ENCODE measurements at regions not wholly inside any gene's neighbourhood (a gene's known extent, or its start where the extent isn't known, plus 50 kb on each side); places are given as distances from the start of the nearest gene placed in this dataset.

- DNase-seq = no peak
Measured at GRCh38 chr18:78304192-78305164, 675.1 kb upstream of the SALL3 start.

DNA sequence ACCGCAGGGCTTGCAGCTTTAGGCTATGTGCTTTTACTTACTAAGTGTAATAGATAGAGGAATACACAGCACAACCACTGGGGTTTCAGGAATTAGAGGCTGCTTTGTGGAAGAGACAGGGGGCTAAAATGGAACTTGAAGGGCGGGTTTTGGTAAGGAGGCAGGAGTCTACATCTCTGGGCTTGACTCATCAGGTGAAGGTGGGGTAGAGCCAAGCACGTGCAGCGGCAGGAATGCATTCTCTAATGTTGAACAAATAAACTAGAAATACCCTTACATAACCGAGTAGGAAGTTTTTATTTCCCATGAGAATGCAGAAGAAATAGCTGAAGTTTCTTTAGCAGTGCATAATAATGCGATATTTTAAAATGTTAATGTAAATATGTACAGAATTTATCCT is 673.8 kb upstream of the SALL3 start:
- no peak for DNase-seq

DNA sequence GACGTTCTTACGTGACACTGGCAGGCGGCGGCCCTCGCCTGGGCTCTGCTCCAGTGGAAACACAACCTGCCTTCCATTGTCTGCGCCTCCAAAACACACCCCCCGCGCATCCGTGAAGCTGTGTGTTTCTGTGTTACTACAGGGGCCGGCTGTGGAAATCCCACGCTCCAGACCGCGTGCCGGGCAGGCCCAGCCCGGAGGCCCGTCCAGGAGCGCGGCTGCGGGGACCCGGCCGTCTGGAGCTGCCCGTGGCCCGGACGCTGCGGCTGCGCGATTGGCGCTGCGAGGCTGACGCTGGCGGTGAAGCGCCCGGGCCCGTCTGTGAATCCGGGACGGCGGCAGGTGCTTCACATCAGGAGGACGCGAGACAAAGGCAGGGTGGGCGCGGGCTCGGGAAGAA is 670.3 kb upstream of the SALL3 start:
- no peak for DNase-seq

- no peak for DNase-seq
Measured at GRCh38 chr18:78309924-78310323, 669.7 kb upstream of the SALL3 start.

DNA sequence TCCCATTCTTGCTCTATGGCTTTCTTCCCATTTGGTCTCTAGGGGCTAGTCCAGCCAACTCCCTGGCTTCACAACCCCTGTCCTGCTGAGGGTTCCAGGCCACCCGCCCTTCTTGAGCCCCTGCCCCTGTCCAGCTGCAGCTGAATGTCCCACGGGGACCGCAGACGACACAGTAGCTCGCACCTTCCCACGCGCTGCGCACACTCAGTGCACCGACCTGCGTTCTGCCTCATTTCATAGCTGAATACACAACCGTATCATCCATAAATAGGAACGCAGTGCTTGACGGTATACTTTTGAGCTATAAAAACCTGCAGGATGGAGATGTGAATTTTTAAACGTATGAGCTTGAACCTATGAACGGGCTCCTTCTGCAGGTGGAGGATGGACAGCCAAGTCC is 660.4 kb upstream of the SALL3 start:
- no peak for DNase-seq

GRCh38 chr18:78319961-78320360 is 659.7 kb upstream of the SALL3 start:
- no peak for DNase-seq

GRCh38 chr18:78321402-78321801 is 658.2 kb upstream of the SALL3 start:
- no peak for DNase-seq

DNA sequence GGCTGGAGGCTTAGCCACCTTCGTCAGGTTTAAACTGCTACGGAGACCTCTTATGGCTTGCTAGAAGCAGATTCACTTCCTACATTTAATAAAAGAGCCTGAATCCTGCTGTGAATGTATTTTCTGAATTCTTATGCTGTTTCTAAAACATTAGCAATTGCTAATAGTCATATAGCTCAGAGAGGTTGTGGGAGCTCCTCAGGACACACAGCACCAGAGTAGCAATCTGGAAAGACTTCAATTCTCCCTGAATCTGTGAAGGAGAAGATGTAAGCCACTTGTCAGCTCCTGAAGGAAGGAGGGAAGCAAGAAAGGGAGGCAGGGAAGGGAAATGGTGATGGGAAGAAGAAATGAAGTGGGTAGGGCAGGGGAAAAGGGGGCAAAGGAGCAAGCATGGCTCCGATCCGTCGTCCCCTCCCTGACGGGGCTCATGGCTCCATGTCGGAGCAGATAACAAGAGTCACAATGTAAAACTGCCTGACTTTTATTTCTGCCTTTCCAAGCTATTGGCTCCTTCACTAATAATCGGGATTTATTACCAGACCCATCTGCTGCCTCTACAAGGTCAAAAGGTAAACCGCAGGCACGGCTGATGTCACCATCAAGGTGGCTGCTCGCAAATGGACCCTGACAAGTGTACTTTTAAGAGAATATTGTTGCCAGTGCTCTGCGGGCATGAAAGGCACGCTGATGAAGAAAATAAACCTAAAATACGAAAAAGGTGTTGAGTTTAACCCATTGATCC is 656.0 kb upstream of the SALL3 start:
- DNase-seq = no peak

DNA sequence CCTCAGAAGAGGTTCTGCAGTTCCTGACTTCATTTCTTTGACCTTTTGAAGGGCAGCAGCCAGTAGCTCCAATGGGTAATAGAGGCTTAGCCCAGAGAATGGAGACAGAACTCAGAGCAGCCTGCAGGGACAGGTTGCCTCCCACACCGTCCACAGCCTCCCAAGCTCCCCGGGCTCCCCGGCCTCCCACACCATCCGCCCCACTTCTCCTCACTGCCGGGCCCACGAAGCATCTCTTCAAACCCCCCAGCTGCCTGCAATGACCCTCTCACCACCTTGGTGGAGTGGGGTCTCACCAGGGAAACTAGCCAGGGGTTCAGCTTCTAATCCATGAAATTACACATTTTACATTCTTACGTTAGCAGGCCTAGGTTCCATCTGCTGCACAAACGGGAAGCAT is 652.0 kb upstream of the SALL3 start:
- no peak for DNase-seq

DNA sequence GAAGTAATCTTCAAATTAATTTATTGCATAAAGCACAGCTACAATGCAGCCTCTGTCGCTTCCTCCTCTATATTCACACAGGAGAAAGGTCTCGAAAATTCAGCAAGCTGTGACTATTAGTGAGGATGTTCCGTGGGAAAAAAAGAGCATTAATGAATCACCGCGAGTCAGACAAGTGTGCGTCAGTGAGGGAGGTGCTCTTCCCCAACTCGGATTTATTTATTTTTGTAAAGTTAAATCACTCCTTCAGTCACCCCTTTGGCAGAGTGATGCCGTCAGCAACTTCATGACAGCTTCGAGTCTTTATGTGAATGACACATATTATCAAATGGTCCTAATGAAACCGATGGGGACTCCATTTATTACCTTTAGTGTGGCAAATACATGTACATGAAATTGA is 648.9 kb upstream of the SALL3 start:
- no peak for DNase-seq

DNA sequence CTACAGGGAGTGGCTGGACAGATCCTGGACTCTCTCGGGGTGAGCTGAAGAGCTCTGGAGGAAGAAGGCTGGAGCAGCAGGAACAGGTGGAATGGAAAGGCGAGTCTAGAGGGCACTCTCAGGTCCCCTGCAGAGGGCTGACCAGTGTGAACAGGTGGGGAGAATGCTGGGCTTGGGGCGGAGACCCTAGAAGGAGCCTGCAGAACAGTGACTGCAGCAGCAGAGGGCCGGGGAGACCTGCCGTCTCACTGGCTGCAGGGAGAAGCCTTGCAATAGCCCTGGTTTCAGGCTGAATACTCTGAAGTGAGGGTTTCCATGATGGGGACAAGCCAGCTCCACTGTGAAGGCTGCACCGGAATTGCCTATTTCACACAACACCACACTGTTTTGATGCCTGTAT is 626.7 kb upstream of the SALL3 start:
- DNase-seq = no peak

DNA sequence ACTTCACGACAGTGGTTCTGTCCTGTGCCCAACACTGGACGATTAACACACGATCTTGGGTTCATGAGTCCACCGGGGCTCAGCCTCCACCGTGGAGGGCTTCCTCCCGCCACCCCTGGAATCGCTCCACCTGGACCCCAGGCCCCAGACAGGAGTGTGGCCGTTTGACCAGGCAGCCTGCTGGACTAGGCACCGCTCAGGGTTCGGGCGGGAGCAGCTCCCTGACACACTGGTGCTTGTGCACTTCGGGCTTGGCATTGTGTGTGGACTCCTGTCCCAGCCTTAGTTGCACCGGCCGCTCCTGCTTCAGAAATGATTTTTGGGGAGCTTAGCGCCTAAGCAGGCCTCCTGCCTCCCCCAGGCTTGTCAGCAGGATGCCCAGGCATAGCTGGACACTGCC is 617.4 kb upstream of the SALL3 start:
- DNase-seq = no peak

DNA sequence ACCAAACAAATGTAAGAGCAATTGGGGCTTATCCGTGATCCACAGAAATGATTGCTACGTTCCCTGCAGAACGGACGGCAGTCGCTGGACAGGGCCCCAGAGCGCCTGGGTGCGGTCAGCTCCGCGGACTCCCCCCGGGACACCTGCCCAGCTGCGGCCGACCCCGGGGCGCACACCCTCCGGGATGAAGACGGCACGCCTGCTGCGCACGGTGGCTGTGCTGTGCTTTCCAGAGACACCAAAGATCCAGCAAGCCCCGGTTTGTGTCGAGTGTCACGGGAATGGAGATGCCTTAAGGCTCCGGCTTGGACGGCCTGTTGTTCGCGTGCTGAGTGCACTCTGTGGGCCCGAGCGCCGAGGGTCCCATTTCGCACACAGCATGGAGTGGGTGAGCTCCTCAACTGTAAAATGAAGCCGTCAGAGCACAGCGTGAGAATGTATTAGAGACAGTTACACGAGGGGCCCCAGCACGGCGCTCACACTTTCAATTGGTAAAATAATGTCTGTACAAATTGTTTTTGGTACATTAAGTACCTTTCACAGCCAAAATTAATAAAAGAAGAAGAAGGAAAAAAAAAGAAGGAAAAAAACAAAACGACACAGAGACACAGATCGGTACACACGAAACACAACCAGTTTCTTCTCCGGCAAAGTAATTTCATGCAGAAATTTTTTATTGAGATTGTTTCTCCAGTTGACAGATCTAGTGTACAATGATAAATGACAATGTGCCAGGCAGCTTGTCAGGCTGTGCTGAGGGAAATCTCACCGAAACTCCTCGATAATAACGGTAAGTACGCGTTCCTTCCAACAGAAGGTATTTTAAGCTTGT is 615.8 kb upstream of the SALL3 start:
- no peak for DNase-seq

DNA sequence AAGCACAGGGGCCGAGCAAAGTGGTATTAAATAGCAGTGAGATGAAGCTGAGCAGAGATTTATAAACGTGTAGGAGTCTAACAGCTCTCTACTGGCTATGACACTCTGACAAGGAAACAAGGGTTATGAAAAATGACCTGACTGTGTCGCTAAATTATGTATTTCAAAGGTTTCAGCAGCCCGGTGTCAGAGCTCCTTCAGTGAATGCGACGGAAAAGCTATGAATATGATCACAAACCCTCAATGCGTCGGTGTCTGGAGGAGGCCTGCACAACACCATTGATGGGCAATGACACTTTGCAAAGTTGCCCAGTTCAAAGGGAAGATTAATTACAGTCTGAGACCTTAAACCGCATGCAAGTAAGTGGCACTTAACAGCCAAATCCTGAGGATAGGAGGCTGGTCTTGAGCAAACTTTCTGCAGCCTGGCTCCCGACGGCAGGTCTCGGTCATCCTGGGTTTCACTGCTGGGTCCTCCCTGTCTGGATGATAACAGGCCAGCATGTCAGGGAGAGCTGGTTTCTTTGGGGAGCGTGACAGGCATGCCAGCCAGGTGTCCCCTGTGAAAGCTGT is 615.1 kb upstream of the SALL3 start:
- DNase-seq = no peak

DNA sequence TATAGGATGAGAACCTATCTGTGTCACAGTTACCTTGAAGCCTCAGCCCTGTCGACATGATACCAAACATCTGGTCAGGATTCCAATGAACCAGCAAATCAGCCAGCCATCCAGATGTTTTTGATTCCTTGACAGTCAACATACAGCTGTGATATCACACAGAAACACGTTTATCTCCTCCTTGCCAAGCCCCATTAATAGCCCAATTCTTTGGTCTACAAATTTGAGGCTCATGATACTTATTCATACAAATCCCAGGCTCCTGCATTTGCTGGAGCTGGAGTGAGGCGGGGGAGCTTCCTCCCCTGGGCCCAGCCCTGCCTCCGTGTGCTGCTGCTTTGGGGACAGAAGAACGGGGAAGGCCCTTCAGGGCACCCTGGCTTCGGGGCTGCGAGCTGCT is 611.6 kb upstream of the SALL3 start:
- DNase-seq = no peak

GRCh38 chr18:78368726-78369125 is 610.9 kb upstream of the SALL3 start:
- no peak for DNase-seq

DNA sequence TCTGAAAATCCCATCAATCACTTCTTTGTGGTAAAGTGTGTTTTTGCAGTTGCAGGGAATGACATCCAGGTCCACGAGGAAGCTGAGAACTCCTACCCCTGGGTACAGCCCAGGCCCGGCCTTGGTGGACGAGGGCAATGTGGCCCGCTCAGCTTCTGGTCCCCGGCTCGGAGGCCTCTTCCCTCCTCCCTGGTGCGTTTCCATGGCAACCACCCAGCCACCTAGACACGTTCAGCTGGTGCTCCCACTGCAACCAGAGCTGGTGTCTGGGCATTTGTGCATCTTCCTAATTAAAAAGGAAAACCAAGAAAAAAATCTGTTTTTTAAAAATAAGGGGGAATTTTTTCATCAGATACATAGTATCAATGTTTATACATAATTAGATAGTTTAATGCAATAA is 603.6 kb upstream of the SALL3 start:
- DNase-seq = no peak

DNA sequence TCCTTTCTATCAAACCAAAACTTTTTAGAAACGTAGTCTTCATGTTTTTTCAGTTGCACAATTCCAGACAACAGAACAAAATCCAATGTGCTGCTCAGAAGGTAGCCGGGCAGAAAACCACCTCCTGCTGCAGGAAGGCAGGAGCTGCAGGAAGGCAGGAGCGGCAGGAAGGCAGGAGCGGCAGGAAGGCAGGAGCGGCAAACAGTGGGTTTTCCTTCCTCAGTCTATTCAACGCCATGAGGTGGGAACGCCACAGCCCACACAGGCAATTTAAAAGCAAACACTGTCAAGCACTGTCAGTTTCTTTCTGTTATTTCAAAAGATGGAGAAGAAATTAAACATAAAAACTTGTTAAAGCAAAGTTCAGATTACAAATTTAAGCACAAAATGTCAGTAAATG is 601.2 kb upstream of the SALL3 start:
- no peak for DNase-seq

GRCh38 chr18:78378983-78379382 is 600.6 kb upstream of the SALL3 start:
- no peak for DNase-seq

DNA sequence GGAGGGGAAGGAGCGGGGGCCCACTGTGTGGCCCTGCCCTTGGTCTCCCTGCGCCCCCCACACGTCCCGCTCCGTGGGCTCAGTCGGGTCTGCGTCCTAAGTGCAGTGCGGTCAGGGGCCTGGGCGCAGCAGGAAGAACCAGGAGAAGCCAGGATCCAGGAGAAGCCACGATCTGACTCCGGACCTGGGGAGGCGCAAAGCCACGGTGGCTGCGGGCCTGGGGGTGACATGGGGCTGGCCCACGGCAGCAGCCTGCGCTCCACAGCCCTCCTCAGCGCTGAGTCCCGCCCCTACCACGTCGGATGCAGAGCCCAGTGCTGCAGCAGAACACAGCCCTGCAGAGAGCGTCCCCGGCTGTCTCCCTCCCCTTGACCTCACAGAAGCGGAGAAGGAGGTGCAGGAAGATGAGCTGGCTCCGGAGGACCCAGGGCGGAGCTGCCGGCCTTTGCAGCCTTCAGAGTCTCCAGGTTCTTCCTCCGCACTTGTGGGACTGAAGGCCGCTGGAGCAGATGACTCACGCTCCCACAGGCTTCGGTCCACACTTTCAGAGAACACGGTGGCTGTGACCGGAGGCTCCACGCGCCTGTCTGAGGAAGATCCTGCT is 589.2 kb upstream of the SALL3 start:
- DNase-seq = no peak

DNA sequence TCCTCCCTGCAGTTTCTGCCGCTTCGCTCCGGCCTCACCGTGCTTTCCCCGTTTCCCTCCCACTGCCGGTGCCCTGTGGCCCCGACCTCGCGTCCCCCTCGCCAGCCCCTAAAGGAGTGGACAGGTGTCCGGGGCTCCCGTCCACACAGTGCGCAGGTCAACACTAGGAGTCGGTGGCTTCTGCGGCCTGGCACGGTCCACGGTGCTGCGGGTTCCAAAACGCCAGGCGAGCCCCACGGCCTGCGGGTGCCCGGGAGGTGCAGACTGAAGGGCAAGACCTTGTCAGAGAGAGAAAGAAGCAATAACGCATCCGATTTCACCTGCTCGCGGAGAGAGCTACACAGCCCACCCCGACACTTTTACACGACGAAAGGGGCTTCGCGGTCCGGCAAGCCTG is 588.7 kb upstream of the SALL3 start:
- DNase-seq = no peak

DNA sequence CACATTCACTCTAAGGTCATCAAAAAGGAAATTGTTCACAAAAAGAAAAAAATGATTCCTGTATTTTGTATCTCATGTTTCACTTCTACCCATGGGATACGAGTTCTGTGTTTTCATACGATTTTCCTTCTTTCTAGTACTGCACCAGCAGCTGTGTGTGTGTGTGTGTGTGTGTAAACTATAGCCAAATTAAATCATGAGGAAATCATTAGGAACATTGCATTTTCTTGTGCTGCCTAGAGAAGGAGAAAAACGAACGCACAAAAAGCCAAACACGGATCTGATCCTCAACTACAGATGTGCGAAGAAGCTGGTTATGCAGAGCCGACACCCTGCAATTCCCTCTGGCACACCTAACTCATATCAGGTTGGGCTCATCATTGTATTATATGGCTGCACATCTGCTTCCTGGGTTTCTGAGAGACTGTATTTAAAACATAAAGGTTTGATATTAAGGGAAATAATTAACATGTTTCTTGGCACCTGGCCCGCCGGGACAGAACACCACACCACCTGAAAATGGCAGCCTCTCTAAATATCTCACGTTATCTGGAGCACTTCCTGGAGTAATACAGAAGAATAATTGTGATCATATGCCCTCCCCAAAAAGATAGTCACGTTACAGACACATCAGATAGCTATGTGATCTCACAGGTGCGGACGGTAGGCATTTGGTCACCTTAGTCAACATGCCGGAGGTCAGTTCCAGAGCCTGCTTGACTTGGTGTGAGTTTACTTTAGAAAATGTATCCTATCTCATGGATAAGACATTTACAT is 586.3 kb upstream of the SALL3 start:
- no peak for DNase-seq
